Left ventricle myocardium inferior (tissue), 1 donor: ENCODE measurements at regions not wholly inside any gene's neighbourhood (a gene's known extent, or its start where the extent isn't known, plus 50 kb on each side); places are given as distances from the start of the nearest gene placed in this dataset.
A peak's percentile ranks its signal among the peaks of the same experiment; 100 is the strongest.

Source experiments
- DNase-seq: peaks from one replicate; pipeline ENCODE4 v3.0.0-alpha.2; 2020
- H3K27ac ChIP-seq: fragments of 200-600 bp; replicated peaks from 2 replicates; pipeline ENCODE4 v1.8.0; 2021
- H3K27me3 ChIP-seq: fragments of 200-600 bp; 2 replicates; pipeline ENCODE4 v1.8.0; 2021; ENCODE audit warnings: low read depth
- H3K36me3 ChIP-seq: fragments of 200-600 bp; 2 replicates; pipeline ENCODE4 v1.8.0; 2021
- H3K4me1 ChIP-seq: fragments of 200-600 bp; 2 replicates; pipeline ENCODE4 v1.8.0; 2021
- H3K4me3 ChIP-seq: fragments of 200-600 bp; 2 replicates; pipeline ENCODE4 v1.8.0; 2021; ENCODE audit warnings: mild to moderate bottlenecking, moderate library complexity
- H3K9me3 ChIP-seq: fragments of 200-600 bp; replicated peaks from 2 replicates; pipeline ENCODE4 v1.8.0; 2021
- CTCF ChIP-seq: fragments of 200-600 bp; IDR thresholded peaks from 2 replicates; pipeline ENCODE4 v1.8.0; 2021; ENCODE audit warnings: antibody characterized with exemption, mild to moderate bottlenecking, borderline replicate concordance
- intact Hi-C: fragments of 100-400 bp; cut with micrococcal nuclease; formaldehyde crosslinking; loops from one replicate; pipeline ENCODE4 v1.11.0; 2022
- donor health status: DM: no; HTN: yes; CAD: no; lungs with severe emphysema.

- Histone ChIP-seq H3K27ac (no peak overlapping the region), H3K9me3 (no peaks in the 10 kb centered on the region), H3K36me3 (no peaks in the 10 kb centered on the region), H3K4me1 (no peaks in the 10 kb centered on the region), H3K4me3 (peak overlapping the region; percentile 31), H3K27me3 (no peaks in the 10 kb centered on the region)
- DNase-seq = no peak
- intact Hi-C loops = no loop called here
- TF ChIP-seq CTCF = no peak
These were observed 2108.9 kb upstream of the TENM3 start for GRCh38 chr4:180134091-180134866.

- no peak for TF ChIP-seq CTCF
- intact Hi-C loops = no loop called here
- H3K27ac ChIP-seq = no peak overlapping the region
- no peaks in the 10 kb centered on the region for H3K9me3 ChIP-seq
- no peaks in the 10 kb centered on the region for H3K36me3 ChIP-seq
- H3K4me3 ChIP-seq = no peak overlapping the region
- H3K4me1 ChIP-seq = no peaks in the 10 kb centered on the region
- H3K27me3 ChIP-seq = no peaks in the 10 kb centered on the region
- no peak for DNase-seq
These were observed 2101.5 kb upstream of the TENM3 start for GRCh38 chr4:180141734-180142133.

- no peaks in the 10 kb centered on the region for H3K9me3 ChIP-seq
- no peak for TF ChIP-seq CTCF
- no peaks in the 10 kb centered on the region for H3K27me3 ChIP-seq
These were observed 2094.5 kb upstream of the TENM3 start for GRCh38 chr4:180148737-180149136.

GRCh38 chr4:180150818-180151217 lies 2092.4 kb upstream of the TENM3 start:
- Histone ChIP-seq H3K27me3 (no peaks in the 10 kb centered on the region), H3K36me3 (no peaks in the 10 kb centered on the region), H3K27ac (no peak overlapping the region), H3K4me1 (no peaks in the 10 kb centered on the region), H3K4me3 (no peak overlapping the region), H3K9me3 (no peaks in the 10 kb centered on the region)
- no peak for DNase-seq
- intact Hi-C loops = no loop called here
- peak; percentile 21 for TF ChIP-seq CTCF

More at GRCh38 chr4:180148737-180149136, 2094.5 kb upstream of the TENM3 start:
- no peaks in the 10 kb centered on the region for H3K4me1 ChIP-seq
- no peak overlapping the region for H3K4me3 ChIP-seq
- H3K36me3 ChIP-seq = no peaks in the 10 kb centered on the region
- no peak for DNase-seq
- intact Hi-C loops = no loop called here
- no peak overlapping the region for H3K27ac ChIP-seq

- H3K4me1 ChIP-seq = no peaks in the 10 kb centered on the region
- no peak overlapping the region for H3K4me3 ChIP-seq
- intact Hi-C loops = no loop called here
- H3K27me3 ChIP-seq = no peaks in the 10 kb centered on the region
- no peak overlapping the region for H3K27ac ChIP-seq
- TF ChIP-seq CTCF = no peak
- DNase-seq = no peak
- no peaks in the 10 kb centered on the region for H3K36me3 ChIP-seq
- H3K9me3 ChIP-seq = no peaks in the 10 kb centered on the region
These were observed 2090.4 kb upstream of the TENM3 start for GRCh38 chr4:180152831-180153230.
